Activated CD8-positive, alpha-beta memory T cell treated with anti-CD3 and anti-CD28 coated beads, Interleukin-2, amount 50 U/mL, for 1 hour (primary cell): ENCODE measurements at regions not wholly inside any gene's neighbourhood (a gene's known extent, or its start where the extent isn't known, plus 50 kb on each side); places are given as distances from the start of the nearest gene placed in this dataset.

ENCODE experiments used
- DNase-seq: peaks from one replicate; pipeline ENCODE4 v3.0.0-alpha.2; 2020; ENCODE audit errors: extremely low read depth

DNA sequence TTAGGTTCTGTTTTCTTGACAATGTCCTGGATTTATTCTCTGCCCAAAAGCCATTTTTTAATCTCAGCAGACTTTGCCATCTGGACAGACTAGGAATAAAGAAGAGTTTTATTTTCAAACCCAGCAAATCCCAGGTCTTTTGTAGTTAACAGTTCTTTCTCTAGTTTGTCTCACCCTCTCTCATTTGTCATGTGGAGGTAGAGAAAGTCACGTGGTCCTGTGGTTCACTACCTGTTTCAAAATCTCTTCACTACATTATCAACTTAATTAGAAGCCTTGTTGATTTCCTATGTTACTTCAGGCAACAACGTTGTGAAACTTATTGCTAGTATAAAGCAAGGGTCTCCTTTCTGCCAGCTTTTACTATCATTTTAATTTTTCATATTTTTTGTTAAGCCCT is 1222.6 kb downstream of the EFNB2 start:
- DNase-seq = no peak

DNA sequence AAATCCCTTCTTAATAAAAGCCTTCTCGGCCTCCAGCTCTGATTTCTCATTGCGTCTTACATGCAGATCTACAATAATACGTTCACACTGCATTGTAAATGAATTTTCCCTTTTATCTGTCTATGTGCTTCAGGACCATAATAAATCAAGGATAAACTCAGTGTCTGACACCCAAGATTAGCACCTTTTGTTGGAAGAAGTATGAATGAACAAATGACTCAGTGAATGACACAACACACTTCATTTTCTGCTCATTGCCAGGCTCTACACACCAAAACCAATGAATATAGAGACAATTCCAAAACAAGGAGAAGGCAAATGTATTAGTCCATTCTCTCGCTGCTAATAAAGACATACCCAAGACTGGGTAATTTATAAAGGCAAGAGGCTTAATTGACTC is 1224.4 kb downstream of the EFNB2 start:
- no peak for DNase-seq

DNA sequence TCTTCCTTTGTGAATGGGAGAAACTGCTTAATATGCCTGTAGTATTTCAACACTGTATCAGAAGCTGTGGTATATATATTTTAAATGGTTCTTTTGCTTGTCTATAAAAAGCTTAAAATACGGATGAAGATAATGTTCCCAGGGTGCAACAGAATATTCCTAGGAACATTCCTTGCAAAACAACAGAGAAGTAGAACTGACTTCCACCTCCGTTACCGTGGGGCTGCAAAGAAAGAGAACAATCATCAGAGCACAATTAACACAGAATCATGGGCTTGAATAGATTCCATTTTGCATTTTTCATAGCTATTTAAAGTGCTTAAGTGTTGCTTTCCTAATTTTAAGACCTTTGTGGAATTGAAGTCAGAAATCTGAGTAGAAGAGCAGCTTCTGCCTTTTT is 1227.7 kb downstream of the EFNB2 start:
- no peak for DNase-seq

DNA sequence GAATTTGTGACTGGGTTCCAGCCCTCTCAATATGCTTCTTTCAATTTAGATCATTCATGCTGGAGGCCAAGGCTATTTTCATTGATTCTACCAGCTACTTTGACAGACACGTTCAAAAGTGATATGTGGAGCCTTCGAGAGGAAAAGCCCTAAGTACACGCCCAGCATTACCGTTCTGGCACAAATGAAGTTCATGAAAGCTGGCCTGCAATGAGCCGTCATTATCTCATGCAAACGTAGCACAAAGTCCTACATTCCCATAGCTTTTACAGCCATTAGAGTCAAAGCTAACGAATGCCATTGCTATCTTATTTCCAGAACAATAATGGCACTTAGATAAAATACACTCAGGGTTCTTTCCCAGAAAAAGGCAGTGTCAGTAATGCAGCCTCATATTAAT is 1237.6 kb downstream of the EFNB2 start:
- no peak for DNase-seq

DNA sequence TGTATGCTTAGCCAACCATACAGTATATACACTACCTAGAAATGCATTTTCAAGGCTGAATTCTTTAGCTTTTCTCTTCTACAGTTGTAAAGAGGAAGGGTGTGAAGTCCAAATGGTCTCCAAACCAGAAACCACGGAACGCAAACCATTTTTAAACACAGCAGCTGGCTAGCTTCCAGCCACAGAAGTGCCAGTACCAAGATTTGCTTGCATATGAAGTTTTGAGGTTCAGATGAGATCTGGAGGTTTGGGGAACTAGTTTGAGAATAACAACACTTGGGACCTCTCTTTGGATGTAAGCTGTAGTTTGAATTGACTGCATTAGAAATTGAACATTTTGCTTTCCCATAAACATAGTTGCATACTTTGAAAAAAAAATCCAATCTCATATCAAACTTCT is 1243.5 kb downstream of the EFNB2 start:
- DNase-seq = no peak

DNA sequence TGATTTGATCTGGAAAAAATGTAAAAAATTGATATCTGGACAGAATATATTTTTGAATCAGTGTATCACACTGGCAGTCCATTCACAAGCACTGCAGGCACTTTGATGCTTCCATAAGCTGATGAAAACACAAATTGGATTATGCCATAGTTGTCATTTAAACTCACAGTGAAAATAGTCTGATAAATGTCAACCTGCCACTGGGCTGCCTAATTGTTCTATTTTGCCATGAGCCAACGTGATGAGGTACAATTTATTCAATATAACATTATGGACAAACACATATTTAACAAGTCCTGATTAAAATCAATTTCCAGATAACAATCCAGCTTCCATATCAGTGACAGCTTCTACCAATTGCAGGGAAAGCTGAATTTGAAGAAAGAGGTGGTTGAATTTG is 1244.9 kb downstream of the EFNB2 start:
- no peak for DNase-seq

DNA sequence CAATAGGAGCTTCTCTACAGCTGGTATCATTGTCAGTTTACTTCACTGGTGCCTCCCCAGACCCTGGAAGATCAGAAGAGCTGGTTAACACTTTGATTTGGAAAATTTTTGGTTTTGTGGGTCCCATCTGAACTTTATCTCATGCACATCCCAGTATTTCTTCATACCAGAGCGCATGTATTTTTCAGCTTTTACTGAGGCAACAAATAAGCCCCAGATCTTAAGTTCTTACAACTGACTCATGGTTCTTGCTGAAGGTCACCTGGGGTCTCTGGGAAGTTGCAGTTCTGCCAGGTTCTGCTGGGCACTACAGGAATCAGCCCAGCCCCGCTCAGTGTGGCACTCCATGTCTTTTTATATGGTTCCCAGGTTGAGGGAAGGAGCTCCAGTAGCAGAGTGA is 1249.9 kb downstream of the EFNB2 start:
- no peak for DNase-seq

DNA sequence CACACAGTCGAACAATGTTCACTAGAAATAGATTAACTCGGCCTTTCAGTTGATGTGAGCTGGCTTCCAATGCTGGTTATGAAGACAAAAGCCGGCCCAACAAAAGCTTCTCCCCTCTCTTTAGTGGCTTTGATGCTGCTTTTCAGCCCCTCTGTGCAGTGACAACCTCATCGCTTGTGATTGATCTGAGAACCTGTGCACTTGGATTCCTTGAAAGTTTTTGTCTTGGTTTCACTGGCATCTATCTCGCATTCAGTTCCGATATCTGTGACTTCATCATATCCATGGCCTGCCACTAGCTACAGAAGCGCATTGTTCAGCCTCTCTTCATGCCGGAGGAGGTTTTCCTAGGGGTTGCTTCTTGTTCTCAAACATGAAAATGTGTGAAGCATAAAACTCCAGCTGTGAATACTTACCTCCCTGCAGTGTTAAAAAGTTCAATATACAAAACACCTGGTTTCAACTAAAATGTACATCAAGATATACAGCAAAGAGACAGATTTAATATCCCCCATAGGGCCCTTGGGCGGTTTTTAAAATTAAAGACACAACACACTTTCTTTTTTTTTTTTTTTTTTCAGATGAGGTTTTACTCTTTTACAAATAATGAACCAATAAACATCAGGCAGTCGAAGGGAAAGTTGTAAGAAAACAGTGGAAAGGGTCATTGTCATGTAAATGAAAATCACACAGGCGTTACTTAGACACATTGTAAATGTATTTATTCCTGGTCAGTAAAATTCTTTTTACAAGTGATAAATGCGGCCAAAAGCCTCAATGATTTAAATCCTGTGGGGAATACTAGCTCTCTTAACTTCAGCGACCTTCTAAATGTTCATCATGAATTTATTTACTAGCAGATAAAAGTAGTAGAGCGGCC is 1252.8 kb downstream of the EFNB2 start:
- DNase-seq = no peak

DNA sequence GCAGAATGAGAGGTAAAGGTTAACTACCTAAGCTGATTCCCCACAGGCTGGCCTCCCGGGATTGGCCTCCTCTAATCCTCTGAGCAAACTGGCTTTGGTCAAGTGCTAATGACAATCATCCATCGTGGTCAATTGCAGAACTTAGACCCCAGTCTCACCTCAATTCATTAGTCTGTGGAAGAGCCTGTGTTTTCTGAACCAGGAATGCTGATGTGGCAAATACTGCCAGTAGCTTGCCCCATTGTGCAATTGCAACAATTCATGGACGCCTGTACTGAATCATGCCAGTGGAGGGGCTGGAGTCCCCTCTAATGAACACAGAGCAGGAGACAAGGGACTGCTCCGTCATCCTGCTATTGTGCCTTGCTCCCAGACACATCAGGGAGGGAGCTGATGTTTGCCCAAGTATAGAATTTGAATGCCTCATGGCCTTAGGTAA is 1256.5 kb downstream of the EFNB2 start:
- DNase-seq = no peak

DNA sequence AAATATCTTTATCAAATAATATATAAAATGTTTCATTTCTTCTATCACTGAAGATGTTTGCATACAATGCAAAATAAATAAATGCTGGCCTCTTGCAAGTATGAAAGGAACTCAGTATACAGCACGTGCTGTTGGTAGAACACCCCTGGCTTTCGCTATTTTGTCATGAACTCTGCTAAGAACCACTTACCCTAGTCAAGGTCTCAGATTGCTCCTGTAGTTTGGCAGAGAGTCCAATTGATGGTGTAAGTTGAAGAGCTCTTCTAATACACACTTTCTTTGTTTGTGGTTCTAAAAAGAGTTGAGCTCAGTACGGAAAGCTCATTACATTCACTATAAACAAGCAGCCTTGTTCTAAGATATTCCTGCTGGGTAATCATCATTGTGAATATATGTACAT is 1258.9 kb downstream of the EFNB2 start:
- DNase-seq = no peak

DNA sequence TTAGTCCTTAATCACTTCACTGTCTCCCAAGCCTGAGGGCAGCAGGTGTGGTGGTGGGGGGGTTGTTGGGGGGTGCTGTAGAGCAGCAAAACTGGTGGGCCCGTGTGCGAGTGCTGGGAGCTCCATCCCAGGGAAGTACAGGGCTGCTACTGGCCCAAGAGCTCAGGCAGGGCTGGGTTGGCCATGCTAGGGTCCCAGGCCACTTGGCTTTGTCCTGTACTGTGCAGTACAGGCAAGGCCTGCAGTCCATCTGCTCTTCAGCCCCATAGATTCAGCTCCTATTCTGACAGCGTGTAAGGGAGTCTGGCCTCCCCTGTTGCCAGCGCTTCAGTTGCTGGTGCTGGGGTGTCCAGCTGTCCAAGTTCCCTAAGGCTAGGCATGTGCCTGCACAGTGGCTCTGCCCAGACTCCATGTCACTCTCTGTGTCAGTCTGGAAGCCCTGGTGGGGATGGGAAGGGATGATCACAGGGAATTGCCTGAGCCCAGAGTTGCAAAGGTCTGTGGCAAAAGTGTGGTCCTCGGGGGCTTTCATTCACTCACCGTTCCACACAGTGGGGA is 1261.7 kb downstream of the EFNB2 start:
- DNase-seq = no peak

DNA sequence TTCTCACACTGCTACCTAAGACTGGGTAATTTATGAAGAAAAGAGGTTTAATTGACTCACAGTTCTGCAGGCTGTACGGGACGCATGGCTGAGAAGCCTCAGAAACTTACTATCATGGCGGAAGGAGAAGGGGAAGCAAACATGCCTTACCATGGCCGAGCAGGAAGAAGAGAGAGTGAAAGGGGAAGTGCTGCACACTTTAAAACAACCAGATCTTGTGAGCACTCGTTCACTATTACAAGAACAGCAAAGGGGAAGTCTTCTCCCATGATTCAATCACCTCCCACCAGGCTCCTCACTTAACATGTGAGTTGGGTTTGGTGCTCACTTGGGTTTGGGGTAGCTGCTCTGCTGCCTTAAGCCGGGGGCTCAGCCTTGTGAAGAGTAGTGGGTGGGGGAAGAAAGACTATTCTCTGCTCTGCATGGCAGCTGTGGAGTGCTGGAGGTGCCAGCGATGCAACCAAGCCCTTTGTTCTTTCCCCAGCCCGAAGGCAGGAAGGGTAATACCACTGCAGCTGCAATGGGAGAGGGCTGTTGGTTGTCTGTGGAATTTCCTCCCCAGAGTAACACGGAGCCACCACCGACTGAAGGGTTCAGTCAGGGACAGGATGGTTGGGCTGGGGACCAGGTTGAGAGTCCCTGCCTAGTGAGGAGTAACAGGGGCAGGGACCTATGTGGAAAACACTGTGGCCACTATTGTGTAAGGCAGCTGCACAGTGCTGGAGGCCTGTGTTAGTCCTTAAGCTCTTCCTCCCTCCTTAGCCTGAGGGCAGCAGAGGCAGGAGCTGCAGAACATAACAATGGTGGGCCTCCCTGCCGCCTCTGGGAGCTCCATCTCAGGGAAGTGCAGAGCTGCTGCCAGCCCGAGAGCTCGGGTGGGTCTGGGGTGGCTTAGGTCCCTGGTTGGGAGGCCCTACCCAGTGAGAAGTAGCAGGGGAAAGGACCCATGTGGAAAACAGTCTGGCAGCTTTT is 1262.5 kb downstream of the EFNB2 start:
- DNase-seq = no peak

DNA sequence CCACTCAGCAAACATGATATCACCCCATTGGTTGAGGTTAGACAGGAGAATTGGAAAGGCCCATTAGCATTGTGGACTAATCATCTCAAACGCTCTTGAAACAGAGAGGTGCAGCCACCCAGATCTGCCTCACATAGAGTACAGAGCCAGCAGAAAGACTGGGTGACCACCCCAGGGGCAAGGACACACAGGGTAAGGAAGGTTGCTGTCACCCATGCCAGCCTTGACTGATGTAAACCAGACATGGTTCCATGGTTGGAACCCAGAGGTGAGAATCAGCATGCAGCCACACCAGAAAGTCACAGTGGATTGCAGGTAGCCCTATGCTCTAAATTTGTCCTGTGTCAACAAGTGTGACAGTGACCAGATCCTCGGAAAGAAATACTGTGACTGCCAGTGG is 1268.8 kb downstream of the EFNB2 start:
- no peak for DNase-seq

DNA sequence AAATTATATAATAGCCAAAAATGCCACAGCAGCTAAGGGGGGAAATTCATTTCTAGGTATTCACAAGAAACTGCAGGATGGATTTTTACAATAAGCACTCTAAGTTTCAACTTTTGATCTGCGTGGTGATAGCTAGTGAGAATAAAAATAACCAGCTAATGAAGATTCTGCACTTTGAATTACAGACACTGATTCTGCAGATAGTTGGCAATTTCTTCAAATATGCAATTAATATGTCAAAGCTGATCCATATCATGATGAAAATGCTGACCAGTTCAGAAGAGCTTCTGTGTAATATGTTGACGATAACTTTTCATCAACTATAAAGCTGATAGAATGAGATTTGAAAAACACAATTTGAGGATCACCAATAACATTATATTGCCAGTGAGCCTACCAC is 1272.9 kb downstream of the EFNB2 start:
- no peak for DNase-seq

DNA sequence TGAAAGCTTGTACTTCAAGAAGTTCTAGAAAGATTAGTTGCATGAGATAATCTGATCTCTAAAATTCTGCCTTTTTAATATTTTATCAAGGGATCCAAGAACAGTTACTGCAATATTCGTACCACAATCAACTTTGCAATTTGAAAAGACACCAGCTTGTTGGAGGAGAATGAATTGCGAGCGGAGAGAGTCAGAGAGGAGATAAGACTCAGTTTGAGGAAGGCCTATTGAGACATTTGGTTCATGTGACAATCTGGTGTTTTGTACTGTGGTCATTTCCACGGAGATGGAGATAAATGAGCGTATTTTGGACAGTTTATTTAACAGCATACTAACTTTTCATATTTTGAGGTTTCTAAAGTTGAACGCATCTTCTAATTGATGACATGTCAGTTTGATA is 1276.0 kb downstream of the EFNB2 start:
- no peak for DNase-seq

DNA sequence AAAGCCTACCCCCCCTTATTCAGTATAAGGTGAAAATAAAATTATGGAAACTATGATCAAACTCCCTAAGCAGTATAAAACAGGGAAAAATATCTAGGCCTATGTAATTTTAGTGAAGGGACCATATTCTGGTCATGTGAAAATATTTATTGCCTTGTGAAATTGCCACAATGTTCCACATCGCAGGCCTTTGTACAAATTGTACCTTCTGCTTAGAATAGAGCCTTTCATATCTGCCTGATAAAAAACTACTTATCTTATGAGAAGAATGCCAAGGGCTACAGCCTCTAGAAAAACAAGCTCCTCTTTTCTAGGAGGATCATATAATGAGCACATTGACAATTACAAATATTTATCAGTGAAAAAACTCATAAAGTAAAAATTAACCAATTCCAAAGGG is 1280.0 kb downstream of the EFNB2 start:
- DNase-seq = no peak

DNA sequence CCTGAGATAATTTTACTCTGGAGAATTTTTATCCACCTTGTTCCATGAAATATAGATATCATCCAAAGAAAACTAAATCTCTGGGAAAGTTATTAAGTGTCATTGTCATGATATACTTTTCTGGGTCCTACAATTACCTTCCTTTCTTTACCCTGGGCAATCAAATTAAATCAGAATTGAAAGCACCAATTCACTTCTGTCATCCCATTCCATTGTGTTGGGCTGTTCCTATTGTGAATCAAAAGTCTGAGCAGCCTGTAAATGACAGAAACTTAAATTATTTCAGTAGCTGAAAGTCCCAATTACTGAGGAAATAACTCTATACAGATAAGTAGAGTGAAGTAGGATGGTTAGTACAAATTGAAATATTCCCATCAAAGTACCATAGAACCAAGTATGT is 1284.2 kb downstream of the EFNB2 start:
- no peak for DNase-seq

DNA sequence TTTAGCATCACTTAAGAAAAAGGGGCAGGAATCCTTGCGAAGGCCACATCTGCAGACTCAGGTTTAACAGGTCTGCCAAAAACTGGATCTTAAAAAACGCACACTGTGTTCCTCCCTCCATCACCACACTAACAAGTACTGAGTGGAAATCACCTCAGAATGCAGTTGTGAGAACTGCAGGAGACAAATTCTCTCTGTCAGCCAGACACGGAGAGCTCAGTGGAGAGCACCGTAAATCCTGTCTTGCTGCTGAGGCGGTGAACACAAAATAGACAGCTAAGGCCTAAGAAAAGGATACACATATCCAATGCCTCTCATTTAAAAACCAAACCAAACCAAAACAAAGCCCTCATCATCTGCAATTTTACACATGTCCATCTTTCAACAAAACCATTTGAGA is 1287.6 kb downstream of the EFNB2 start:
- no peak for DNase-seq

DNA sequence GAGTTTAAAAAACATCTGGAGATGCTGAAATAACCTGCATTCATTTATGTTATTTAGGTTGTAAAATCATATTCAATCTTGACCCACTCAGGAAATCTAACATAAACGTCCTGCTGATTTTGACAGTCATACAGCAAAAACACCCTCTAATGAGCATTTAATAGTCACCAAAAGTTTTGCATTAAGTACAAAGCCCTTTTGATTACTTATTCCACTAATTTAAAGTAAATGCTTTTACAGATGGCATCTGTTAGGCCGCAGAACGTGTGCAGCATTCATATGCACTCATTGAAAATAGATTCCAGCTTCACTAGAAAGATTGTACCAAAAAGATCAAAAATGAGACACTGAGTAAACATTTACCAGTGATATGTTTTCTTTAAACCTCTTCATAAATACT is 1295.1 kb downstream of the EFNB2 start:
- no peak for DNase-seq

DNA sequence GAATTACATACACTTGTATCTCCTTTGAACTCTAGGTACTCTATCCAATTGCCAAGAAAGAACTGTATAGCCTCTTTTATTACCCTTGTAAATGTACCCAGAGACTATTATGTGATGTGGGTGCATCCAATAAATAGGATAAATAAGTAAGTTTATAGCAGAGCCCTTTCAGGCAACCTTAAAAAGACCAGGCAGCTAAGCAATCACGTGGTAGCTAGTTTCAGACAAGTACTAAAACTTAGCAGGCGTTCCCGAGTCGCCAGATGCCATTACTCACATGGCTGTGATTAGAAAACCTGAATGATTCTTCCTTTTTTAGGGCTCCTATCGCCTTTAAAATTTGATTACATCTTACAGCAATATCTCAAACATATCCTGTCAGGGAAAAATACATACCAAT is 1303.0 kb downstream of the EFNB2 start:
- DNase-seq = no peak

DNA sequence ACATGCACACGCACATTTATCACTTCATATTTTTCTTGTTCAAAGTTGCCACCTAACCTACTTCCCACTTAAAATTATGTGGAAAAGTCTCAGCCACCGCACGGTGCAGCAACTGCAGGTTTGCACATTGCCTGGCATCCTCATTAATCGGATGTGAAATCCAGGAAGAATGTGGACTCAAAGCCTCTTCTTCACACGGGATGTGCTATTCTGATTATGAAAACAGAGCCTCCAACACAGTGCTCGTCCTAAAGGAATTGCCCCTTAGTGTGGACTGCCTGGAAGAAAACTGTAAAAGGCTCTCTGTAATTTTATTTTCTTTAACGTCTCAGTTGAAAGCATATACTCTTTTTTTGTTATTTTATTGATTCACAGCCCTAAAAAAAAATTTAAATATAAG is 1303.5 kb downstream of the EFNB2 start:
- DNase-seq = no peak

DNA sequence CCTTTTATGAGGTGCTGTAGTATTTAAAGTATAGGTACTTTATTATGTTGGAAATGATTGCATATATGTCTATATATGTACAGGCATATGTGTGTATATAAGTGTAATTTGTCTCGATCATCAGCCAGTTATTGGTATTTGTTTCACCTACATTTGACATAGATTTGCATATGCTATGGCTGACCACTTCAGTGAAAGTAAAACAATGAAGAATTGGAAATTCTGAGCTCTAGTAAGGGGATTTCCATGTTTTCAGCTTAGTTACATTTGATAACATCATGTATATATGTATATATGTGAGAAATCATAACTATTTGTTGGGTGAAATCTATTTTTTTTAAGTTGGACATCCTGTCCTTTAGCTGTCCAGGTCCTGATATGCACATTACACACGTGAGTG is 1303.9 kb downstream of the EFNB2 start:
- no peak for DNase-seq

DNA sequence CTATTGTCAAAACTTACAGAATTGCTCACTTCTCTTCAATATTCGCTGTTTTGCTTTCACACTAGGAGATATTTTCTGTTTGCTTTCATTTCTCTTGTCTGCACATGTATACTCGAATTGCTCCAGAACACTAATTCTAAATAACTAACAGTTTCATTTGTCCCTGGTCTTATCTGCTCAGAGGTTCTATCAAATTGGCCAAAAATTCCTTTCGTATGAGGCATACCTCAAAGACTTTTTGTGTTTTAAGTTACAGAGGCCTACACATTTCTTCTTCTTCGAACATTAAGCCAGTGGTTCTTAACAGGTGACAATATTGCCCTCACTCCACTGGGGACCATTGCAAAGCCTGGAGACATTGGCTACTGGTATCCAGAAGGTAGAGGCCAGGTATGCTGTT is 1314.6 kb downstream of the EFNB2 start:
- no peak for DNase-seq
